ENCODE measurements at regions not wholly inside any gene's neighbourhood (a gene's known extent, or its start where the extent isn't known, plus 50 kb on each side); places are given as distances from the start of the nearest gene placed in this dataset.
"Not testable (repeated sequence)": the region's sequence is repeated elsewhere in the genome, so short reads cannot be mapped to it uniquely, and the experiment has no call there.

GRCh38 chr7:119472408-119473038, 800.5 kb upstream of the KCND2 start:
- no peak for DNase-seq

GRCh38 chr7:119482209-119482608, 790.8 kb upstream of the KCND2 start:
- no peak for DNase-seq

- no peak for DNase-seq
Observed at GRCh38 chr7:119482671-119483070, 790.3 kb upstream of the KCND2 start.

- DNase-seq = no peak
Observed at GRCh38 chr7:119483364-119483763, 789.6 kb upstream of the KCND2 start.

GRCh38 chr7:119514326-119514725, 758.6 kb upstream of the KCND2 start:
- no peak for DNase-seq

GRCh38 chr7:119515214-119515613, 757.8 kb upstream of the KCND2 start:
- DNase-seq = no peak

GRCh38 chr7:119515962-119516361, 757.0 kb upstream of the KCND2 start:
- DNase-seq = no peak

- no peak for DNase-seq
Observed at GRCh38 chr7:119522263-119522662, 750.7 kb upstream of the KCND2 start.

- no peak for DNase-seq
Observed at GRCh38 chr7:119522698-119523097, 750.3 kb upstream of the KCND2 start.

- DNase-seq = no peak
Observed at GRCh38 chr7:119545118-119545517, 727.9 kb upstream of the KCND2 start.

- no peak for DNase-seq
Observed at GRCh38 chr7:119555788-119556187, 717.2 kb upstream of the KCND2 start.

GRCh38 chr7:119556436-119556835, 716.5 kb upstream of the KCND2 start:
- DNase-seq = no peak

- no peak for DNase-seq
Observed at GRCh38 chr7:119561751-119562150, 711.2 kb upstream of the KCND2 start.

GRCh38 chr7:119562839-119563238, 710.1 kb upstream of the KCND2 start:
- DNase-seq = no peak

- no peak for DNase-seq
Observed at GRCh38 chr7:119571666-119572065, 701.3 kb upstream of the KCND2 start.

- no peak for DNase-seq
Observed at GRCh38 chr7:119572132-119572531, 700.8 kb upstream of the KCND2 start.

- no peak for DNase-seq
Observed at GRCh38 chr7:119572541-119572940, 700.4 kb upstream of the KCND2 start.

GRCh38 chr7:119578116-119578515, 694.9 kb upstream of the KCND2 start:
- no peak for DNase-seq

- no peak for DNase-seq
Observed at GRCh38 chr7:119594956-119595355, 678.0 kb upstream of the KCND2 start.

GRCh38 chr7:119596651-119597050, 676.3 kb upstream of the KCND2 start:
- DNase-seq = no peak

- DNase-seq = no peak
Observed at GRCh38 chr7:119606297-119606696, 666.7 kb upstream of the KCND2 start.

- DNase-seq = no peak
Observed at GRCh38 chr7:119620769-119621168, 652.2 kb upstream of the KCND2 start.

GRCh38 chr7:119623427-119623826, 649.5 kb upstream of the KCND2 start:
- no peak for DNase-seq

GRCh38 chr7:119630406-119630969, 642.5 kb upstream of the KCND2 start:
- DNase-seq = no peak

- not testable (repeated sequence) for DNase-seq
Observed at GRCh38 chr7:119633812-119634211, 639.2 kb upstream of the KCND2 start.
